ENCODE measurements at regions not wholly inside any gene's neighbourhood (a gene's known extent, or its start where the extent isn't known, plus 50 kb on each side); places are given as distances from the start of the nearest gene placed in this dataset.

DNA sequence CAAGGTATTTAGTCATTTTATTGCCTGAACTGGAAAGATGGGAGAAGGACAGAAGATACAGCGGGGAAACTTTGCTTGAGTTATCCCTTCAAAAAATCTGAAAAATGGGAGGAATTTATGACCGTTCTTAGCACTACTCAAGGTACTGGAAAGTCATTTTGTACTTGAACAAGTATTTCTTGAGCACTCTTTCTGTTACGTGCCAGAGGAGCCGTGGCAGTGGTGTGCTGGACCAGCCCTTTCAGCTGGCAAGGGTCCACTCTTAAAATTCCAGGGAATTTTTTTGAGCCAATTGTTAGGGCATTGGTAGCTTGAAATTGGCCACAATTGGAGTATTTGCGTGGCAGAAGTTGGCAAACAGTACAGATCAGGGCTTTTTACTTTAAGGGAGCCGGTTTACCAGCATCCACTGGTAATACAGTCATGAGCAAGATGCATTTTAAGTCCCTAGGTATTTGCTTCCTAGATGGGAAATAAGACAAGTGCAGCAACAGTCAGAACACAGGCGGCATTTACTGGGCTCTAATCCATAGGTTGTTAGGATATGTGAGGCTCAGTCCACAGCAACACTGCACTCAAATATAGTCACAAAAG lies 145.9 kb upstream of the ST8SIA2 start:
- Mint-ChIP-seq H3K4me1 (no peaks in the 10 kb centered on the region), H3K27me3 (ENCODE audit: low read depth in 2 of 2) (peaks cover 18 to 38% of the 10 kb centered on the region in 2 donors), H3K9me3 (no peaks in the 10 kb centered on the region), H3K4me3 (no peak overlapping the region), H3K36me3 (no peaks in the 10 kb centered on the region), H3K27ac (no peak overlapping the region)
- Histone ChIP-seq H3K36me3 (ENCODE audit: control insufficient read depth, insufficient read depth, low read length) (no peaks in the 10 kb centered on the region), H3K27me3 (ENCODE audit: control insufficient read depth, insufficient read depth, low read length) (no peaks in the 10 kb centered on the region), H3K27ac (ENCODE audit: low read length) (no peak overlapping the region), H3K4me1 (ENCODE audit: control insufficient read depth, insufficient read depth, low read length) (no peaks in the 10 kb centered on the region), H3K9me3 (ENCODE audit: control insufficient read depth, insufficient read depth, low read length) (no peaks in the 10 kb centered on the region), H3K4me3 (ENCODE audit: low read length) (no peak overlapping the region)
- DNase-seq (no peak), ATAC-seq (no peak)
- WGBS (ENCODE audit: insufficient coverage), result 87% methylated on average over 6 of the region's 7 CpGs
- TF ChIP-seq, protein P1, sequence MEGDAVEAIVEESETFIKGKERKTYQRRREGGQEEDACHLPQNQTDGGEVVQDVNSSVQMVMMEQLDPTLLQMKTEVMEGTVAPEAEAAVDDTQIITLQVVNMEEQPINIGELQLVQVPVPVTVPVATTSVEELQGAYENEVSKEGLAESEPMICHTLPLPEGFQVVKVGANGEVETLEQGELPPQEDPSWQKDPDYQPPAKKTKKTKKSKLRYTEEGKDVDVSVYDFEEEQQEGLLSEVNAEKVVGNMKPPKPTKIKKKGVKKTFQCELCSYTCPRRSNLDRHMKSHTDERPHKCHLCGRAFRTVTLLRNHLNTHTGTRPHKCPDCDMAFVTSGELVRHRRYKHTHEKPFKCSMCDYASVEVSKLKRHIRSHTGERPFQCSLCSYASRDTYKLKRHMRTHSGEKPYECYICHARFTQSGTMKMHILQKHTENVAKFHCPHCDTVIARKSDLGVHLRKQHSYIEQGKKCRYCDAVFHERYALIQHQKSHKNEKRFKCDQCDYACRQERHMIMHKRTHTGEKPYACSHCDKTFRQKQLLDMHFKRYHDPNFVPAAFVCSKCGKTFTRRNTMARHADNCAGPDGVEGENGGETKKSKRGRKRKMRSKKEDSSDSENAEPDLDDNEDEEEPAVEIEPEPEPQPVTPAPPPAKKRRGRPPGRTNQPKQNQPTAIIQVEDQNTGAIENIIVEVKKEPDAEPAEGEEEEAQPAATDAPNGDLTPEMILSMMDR (IDR thresholded peaks at IDR 0.05), result no peak
- intact Hi-C loops (cut with micrococcal nuclease), result no loop called here

DNA sequence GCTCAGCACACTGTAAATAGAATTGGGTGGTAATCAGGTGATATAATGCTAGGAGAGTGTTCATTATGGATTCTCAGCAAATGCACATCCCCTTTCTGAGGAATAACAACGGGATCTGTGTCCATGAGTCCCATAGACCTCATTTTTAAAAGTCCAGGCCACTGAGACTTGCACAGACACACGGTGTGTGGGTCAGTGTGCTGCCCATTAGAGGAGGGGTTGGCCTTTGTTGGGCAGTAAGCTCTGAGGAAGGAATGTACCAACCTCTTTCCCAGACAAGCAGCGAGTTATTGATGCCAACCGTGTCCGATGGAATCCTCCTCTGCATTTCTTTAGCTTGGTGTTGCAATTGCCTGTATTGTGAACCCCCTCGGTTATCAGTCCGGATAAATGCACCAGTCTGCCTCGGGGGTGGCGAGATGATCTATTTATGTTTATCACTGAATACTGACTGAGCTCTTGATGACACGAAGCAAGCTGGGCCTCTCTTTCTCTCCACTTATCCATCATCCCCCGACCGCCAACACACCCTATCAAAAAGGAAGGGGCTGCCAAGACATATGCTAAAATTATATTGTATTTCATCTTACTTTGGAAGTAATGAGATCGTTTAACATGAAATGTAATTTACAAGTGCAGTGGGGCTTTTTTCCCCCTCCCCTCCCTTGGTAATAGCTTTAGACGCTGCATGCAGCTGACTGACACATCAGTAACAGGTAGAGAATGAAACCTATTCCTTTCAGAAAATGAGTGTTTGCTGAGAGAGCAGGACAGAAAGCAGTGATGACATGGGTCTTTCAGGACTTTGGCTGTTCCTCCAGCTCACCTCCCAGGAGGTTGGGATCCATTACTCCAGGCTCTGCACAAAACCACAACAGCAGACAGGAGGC lies 126.6 kb upstream of the ST8SIA2 start:
- 90% methylated on average over 11 of the region's 14 CpGs for WGBS (ENCODE audit: insufficient coverage)
- Mint-ChIP-seq H3K9me3 (no peaks in the 10 kb centered on the region), H3K27me3 (ENCODE audit: low read depth in 2 of 2) (peaks cover 22 to 46% of the 10 kb centered on the region in 2 donors)

DNA sequence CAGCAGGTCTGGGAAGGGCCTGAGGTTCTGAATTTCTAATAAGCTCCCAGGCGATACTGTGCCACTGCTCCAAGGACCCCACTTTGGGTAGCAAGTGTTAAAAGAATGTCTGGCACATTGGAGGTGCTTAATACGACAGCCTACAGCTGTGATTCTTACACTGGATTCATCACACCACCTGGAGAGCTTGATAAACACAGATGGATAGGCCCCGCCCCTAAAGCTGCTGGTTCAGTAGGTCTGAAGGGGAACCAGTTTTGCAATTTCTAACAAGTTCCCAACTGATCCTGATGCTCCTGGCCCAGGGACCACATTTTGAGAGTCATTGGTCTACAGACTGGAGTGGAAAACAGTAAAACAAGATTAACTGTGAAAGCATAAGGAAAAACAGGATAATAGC lies 124.8 kb upstream of the ST8SIA2 start:
- WGBS (ENCODE audit: insufficient coverage), result 87% methylated on average over 3 of the region's 3 CpGs
- H3K9me3 ChIP-seq (ENCODE audit: control insufficient read depth, insufficient read depth, low read length), result no peaks in the 10 kb centered on the region
- intact Hi-C loops (cut with micrococcal nuclease), result no loop called here
- TF ChIP-seq, protein P1 (IDR thresholded peaks at IDR 0.05), result no peak
- H3K4me1 Mint-ChIP-seq, result no peaks in the 10 kb centered on the region
- DNase-seq (no peak), ATAC-seq (no peak)
- no peaks in the 10 kb centered on the region for H3K36me3 ChIP-seq (ENCODE audit: control insufficient read depth, insufficient read depth, low read length)
- no peaks in the 10 kb centered on the region for H3K4me1 ChIP-seq (ENCODE audit: control insufficient read depth, insufficient read depth, low read length)
- H3K36me3 Mint-ChIP-seq, result no peaks in the 10 kb centered on the region
- H3K27me3 ChIP-seq (ENCODE audit: control insufficient read depth, insufficient read depth, low read length), result no peaks in the 10 kb centered on the region
- H3K9me3 Mint-ChIP-seq, result no peaks in the 10 kb centered on the region
- H3K27ac ChIP-seq (ENCODE audit: low read length), result no peak overlapping the region
- H3K27ac Mint-ChIP-seq, result no peak overlapping the region
- no peak overlapping the region for H3K4me3 ChIP-seq (ENCODE audit: low read length)
- H3K4me3 Mint-ChIP-seq, result no peak overlapping the region
- peaks cover 28 to 47% of the 10 kb centered on the region in 2 donors for H3K27me3 Mint-ChIP-seq (ENCODE audit: low read depth in 2 of 2)

More for the DNA sequence above, 126.6 kb upstream of the ST8SIA2 start:
- Mint-ChIP-seq H3K4me1 (no peaks in the 10 kb centered on the region), H3K27ac (no peak overlapping the region), H3K36me3 (no peaks in the 10 kb centered on the region), H3K4me3 (no peak overlapping the region)
- Histone ChIP-seq H3K4me3 (ENCODE audit: low read length) (no peak overlapping the region), H3K27ac (ENCODE audit: low read length) (no peak overlapping the region), H3K27me3 (ENCODE audit: control insufficient read depth, insufficient read depth, low read length) (no peaks in the 10 kb centered on the region), H3K36me3 (ENCODE audit: control insufficient read depth, insufficient read depth, low read length) (no peaks in the 10 kb centered on the region), H3K9me3 (ENCODE audit: control insufficient read depth, insufficient read depth, low read length) (no peaks in the 10 kb centered on the region), H3K4me1 (ENCODE audit: control insufficient read depth, insufficient read depth, low read length) (no peaks in the 10 kb centered on the region)
- TF ChIP-seq, protein P1 (IDR thresholded peaks at IDR 0.05), result no peak
- intact Hi-C loops (cut with micrococcal nuclease), result no loop called here
- no peak for ATAC-seq
- no peak for DNase-seq
